Femur (tissue), 1 donor: ENCODE measurements at regions not wholly inside any gene's neighbourhood (a gene's known extent, or its start where the extent isn't known, plus 50 kb on each side); places are given as distances from the start of the nearest gene placed in this dataset.
A peak's percentile ranks its signal among the peaks of the same experiment; 100 is the strongest.

Experiments
- DNase-seq: peaks from one replicate; pipeline ENCODE4 v3.0.0-alpha.2; 2017

GRCh38 chr1:115577513-115577912 is 64.3 kb upstream of the VANGL1 start:
- DNase-seq, result no peak

- DNase-seq, result no peak
These were observed 66.1 kb upstream of the VANGL1 start for GRCh38 chr1:115575661-115576060.

DNA sequence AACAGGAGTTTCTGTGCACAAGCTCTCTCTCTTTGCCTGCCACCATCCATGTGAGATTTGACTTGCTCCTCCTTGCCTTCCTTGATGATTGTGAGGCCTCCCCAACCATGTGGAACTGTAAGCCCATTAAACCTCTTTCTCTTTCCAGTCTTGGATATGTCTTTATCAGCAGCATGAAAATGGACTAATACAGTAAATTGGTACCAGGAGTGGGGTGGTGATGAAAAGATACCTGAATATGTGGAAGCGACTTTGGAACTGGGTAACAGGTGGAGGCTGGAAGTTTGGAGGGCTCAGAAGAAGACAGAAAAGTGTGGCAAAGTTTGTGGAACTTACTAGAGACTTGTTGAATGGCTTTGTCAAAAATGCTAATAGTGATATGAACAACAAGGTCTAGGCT is 69.1 kb upstream of the VANGL1 start:
- no peak for DNase-seq

DNA sequence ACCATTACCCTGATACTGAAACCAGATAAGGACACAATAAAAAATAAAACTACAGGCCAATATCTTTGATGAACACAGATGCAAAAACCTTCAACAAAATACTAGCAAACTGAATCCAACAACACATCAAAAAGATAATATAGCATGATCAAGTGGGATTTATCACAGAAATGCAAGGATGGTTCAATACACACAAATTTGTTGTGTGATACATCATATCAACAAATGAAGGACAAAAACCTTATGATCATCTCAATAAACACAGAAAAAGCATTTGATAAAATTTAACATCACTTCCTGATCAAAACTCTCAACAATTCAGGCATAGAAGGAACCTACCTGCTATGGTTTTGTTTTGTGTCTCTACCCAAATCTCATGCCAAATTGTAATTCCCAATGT is 74.3 kb upstream of the VANGL1 start:
- DNase-seq, result no peak

- no peak for DNase-seq
These were observed 76.0 kb upstream of the VANGL1 start for GRCh38 chr1:115565791-115566190.

GRCh38 chr1:115565353-115565752 is 76.4 kb upstream of the VANGL1 start:
- DNase-seq, result no peak

DNA sequence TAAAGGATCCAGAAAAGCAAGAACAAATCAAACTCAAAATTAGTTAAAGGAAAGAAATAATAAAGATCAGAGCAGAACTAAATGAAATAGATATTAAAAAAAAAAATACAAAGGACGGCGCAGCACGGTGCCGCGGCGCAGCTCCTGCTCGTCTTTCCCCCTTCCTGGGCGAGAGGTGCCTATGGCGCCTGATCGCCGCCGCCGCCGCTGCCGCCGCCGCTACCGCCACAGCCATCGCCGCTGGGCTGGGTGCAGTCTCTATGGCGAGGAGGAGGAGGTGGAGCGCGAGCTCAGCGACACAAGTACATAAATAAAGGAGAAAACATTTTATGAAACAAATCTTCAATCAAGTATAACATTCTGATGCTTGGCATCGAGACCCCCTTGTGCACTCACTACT is 77.6 kb upstream of the VANGL1 start:
- DNase-seq, result no peak

DNA sequence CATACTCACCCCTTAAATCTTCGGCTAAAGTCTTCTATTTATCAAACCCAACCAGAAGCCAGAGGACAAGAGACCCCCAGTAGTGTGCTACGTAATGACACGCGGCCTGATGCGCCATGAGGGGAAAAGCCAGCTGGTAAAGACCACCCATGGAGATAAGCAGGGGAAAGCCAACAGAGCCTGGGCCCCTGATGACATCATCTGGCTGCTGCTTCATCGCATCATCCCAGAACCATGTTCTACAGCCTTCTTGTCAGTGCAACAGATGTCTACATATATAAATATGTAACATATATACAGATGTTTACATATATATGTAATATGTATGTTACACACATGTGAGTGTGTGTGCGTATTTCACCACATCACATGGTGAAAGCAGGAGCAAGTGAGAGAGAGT is 81.7 kb upstream of the VANGL1 start:
- DNase-seq, result no peak

GRCh38 chr1:115558275-115558674 is 83.5 kb upstream of the VANGL1 start:
- no peak for DNase-seq

DNA sequence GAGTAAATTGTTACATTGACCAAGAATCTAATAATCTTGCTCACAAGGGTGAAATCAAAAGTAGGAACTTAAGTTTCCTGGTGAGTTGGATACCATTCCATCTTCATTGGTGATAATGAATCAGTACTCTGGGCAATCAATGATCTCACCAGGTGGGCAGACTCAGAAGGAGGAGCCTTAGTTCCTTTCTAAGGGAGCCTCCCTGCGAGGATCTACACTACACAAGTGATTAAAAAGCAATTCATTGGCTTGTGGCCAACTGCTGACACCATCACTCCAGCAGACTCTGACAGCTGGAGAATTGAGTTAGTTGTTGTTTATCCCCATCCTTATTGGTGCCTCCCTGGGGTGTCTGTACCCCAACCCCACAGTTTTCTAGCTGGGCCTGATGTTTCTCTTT is 84.1 kb upstream of the VANGL1 start:
- DNase-seq, result no peak

- DNase-seq, result no peak
These were observed 85.5 kb upstream of the VANGL1 start for GRCh38 chr1:115556236-115556635.

- peak; percentile 25 for DNase-seq
These were observed 86.3 kb upstream of the VANGL1 start for GRCh38 chr1:115555446-115555845.

DNA sequence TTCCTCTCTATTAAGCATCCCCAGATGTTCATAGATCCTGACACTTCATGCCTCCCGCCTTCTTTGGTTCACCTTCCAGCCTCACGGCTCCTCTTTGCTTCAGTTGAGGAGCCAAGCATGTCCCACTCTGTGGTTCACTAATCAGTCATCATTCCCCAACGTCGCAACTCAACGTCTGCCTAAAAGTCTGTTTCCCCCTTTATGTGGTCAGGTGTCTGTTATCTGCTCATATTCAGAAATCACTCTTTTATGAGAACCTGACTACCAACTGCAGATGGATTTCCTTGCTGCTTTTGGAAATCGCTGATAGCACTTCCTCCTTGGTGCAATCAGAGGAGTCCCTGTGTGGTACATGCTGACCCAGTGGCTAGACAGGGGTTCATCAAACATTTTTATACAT is 94.1 kb upstream of the VANGL1 start:
- no peak for DNase-seq

DNA sequence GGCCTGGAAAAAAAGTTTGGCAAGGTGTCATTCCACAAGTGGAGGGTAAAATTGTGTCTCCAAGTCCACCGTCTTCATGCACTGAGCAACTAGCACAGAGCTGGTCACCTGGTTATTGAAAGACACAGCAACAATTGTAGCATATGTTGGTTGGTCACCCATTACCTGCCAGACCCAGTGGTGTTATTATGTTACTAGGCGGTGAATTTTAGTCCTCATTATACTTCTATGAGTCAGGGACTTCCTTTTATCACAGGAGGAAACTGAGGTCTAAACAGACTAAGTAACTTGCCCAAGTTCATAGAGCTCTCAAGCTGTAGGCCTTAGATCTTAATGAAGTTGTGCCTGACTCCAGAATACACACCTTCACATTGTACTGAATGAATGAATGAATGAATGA is 94.9 kb upstream of the VANGL1 start:
- DNase-seq, result no peak

- DNase-seq, result peak; percentile 73
These were observed 95.7 kb upstream of the VANGL1 start for GRCh38 chr1:115545791-115546733.

DNA sequence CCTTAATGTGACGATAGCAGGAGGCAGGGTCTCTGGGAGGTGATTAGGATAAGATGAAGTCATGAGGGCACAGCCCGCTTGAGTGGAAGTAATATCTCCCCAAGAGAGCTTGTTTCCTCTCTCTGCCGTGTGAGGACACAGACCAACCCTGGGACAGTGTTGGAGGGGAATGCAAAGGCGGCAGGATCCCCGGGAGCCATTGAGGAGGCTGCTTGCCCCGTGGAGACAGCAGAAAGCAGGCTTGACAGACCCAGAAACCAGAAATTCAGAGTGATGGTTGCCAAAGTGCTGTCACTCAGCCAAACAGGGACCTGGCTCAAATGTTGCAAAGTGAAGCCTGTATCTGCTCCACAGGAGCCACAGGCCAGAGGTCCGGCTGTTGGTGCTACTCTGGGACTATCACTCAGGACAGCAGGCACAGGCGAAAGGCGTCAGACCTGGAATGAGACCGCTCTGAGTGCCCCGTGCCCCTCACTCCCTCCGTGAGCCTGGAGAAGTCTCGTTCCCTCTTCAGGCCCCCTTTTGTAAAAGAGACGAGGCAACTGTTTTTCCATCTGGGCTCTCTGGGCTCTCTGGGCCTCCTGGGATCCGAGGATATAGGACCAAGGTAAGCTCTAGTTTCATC is 96.6 kb upstream of the VANGL1 start:
- DNase-seq, result peak; percentile 28

DNA sequence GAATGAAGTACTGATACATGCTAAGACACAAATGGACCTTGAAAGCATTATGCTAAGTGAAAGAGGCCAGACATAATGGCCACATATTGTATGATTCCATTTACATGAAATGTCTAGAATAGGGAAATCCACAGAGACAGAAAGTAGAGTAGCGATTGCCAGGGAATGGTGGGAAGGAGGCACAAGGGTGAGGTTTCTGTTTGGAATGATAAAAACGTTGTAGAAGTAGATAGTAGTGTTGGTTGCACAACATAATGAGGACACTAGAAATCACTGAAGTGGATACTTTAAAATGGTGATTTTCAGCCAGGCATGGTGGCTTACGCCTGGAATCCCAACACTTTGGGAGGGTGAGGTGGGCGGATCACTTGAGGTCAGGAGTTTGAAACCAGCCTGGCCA is 97.6 kb upstream of the VANGL1 start:
- DNase-seq, result no peak

DNA sequence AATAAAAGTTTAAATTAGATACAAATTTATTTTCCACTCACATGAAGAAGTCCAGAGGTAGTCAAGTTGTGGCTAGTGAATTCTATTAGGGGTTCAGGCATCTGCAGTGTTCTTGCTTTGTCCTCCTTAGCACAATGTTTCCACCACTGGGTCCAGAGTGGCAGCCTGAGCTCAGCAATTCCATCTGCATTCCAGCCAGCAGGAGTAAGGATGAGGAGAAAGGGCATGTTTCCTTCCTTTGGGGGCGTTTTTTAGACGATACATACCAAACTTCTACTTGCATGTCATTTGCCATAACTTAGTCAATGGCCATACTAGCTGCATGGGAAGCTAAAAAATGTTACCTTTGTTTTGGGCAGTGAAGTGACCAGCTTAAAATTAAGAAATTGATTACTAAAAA is 98.5 kb upstream of the VANGL1 start:
- no peak for DNase-seq

DNA sequence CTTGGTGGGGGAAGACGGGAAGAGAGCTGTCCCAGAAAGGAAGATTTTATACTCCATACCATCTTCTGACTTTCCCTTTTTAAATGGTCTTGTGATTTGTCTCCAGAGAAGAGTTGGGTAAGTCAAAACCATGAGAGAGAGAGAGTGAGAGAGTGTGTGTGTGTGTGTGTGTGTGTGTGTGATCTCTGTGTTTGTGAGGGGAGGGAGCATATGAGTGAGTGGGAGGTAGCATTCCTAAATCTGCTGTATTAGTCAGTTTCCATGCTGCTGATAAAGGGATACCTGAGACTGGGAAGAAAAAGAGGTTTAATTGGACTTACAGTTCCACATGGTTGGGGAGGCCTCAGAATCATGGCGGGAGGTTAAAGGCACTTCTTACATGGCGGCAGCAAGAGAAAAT is 102.0 kb upstream of the VANGL1 start:
- DNase-seq, result no peak

- DNase-seq, result peak; percentile 43
These were observed 102.7 kb upstream of the VANGL1 start for GRCh38 chr1:115539061-115539460.

GRCh38 chr1:115538579-115538978 is 103.2 kb upstream of the VANGL1 start:
- no peak for DNase-seq

DNA sequence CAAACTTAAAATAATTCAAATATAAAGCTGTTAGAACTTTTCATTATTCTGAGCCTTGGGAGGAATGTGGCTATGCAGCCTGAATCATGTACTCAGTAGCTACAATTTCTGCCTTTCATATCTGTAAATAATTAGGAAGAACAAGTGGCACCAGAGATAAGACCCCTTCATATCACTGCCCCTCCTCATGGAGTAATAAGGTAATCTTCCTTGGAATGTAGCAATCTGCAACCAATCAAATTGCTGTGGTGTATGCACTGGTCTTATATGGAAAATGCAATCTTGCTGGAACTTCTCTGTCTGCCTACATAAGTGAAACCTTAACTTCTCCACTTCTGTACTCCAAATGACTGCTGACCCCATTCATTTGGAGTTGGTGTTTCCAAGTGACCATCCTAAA is 104.4 kb upstream of the VANGL1 start:
- DNase-seq, result no peak

DNA sequence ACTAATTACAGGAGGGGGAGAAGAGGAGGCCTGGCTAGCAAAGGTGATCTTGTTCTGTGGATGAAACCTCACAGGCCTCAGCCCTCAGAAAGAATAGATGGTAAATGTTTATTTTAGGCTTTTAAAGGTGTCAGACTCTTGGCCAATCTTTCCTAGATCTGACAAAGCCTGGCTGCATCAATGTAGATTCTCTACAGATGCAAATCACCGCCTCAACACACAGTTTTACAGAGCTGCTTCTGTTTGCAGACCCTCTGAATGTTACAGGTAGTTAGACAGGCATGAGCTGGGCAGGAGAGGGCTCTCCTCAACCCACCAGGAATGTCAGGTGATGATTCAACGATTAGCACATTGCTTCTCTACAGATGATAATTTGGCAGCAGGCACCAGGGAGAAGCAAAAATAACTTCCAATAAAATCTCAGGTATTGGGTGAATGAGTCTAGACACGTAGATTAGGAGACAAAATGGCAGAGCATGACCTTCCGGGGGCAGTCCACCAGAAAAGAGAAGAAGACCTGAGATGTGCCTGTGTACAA is 105.4 kb upstream of the VANGL1 start:
- DNase-seq, result no peak

GRCh38 chr1:115534106-115534505 is 107.7 kb upstream of the VANGL1 start:
- DNase-seq, result no peak
